Testis (tissue), 2 donors: ENCODE measurements at regions not wholly inside any gene's neighbourhood (a gene's known extent, or its start where the extent isn't known, plus 50 kb on each side); places are given as distances from the start of the nearest gene placed in this dataset.

Experiments used
- POLR2A ChIP-seq: fragments of 450-650 bp; IDR thresholded peaks from one replicate; pipeline ENCODE4 v1.6.1; 2017; ENCODE audit warnings: antibody characterized with exemption, mild to moderate bottlenecking, moderate library complexity
- TF ChIP-seq, protein P1 (sequence below), 3 experiments: fragments of 450-650 bp in 2 of 3; fragments of 200-600 bp in 1 of 3; sonication (generic) in 1 of 3; IDR thresholded peaks; one replicate each; pipeline ENCODE4 v1.5.1; 2016 to 2019; ENCODE audit warnings: antibody characterized with exemption in 3 of 3, mild to moderate bottlenecking in 2 of 3, moderate library complexity in 1 of 3

DNA sequence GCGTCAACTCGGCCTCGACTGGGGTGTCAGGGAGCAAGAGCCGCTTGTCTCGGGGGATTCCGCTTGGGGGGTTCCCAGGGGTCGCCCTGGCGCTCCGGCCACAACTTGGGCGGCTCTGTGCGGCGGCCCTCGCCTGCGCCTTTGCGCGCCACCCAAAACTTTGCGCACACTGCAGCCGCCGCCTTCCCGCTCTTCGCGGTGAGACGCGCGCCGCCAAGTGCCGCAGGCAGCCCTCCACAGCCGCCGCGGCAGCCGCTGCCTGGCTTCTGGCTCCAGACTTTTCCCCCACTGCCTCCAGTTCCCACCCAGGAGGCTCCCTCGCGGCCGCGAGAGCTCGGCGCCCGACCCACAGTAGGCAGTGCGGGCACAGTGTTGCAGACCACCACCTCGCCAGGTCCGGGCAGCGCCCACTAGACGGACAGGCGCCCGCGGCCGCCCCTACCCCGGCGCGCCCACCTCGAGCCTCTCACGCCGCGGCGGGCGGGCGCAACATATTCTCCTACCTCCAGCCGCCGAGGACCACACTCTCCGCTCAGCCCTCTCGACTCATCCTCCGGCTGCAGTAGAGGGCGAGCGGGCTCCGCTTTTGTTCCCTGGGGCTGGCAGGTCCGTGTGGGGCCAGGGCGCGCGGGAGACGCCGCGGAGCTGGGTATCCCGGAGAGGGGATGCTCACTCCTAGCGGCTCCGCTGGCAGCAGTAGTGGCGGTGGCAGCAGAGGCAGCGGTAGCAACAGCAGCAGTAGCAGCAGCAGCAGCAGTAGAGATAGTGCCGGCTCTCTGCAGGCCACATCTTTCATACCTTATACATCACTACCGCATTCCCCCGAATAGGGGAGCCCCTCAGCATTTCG is 296.6 kb downstream of the OMA1 start:
- TF ChIP-seq, protein P1, sequence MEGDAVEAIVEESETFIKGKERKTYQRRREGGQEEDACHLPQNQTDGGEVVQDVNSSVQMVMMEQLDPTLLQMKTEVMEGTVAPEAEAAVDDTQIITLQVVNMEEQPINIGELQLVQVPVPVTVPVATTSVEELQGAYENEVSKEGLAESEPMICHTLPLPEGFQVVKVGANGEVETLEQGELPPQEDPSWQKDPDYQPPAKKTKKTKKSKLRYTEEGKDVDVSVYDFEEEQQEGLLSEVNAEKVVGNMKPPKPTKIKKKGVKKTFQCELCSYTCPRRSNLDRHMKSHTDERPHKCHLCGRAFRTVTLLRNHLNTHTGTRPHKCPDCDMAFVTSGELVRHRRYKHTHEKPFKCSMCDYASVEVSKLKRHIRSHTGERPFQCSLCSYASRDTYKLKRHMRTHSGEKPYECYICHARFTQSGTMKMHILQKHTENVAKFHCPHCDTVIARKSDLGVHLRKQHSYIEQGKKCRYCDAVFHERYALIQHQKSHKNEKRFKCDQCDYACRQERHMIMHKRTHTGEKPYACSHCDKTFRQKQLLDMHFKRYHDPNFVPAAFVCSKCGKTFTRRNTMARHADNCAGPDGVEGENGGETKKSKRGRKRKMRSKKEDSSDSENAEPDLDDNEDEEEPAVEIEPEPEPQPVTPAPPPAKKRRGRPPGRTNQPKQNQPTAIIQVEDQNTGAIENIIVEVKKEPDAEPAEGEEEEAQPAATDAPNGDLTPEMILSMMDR (IDR thresholded peaks at IDR 0.05), result no peak
- TF ChIP-seq POLR2A, result no peak
